OCI-M1 (cell line): ENCODE measurements at regions not wholly inside any gene's neighbourhood (a gene's known extent, or its start where the extent isn't known, plus 50 kb on each side); places are given as distances from the start of the nearest gene placed in this dataset.

ENCODE experiments used
- DNase-seq: peaks from one replicate; lab custom pipeline; 2025; lab: John Stamatoyannopoulos, UW

GRCh38 chr2:203813684-203814083, 53.9 kb upstream of the CTLA4 start:
- DNase-seq = no peak

GRCh38 chr2:203814661-203815540, 52.7 kb upstream of the CTLA4 start:
- peak; percentile 78 for DNase-seq

- no peak for DNase-seq
These were observed 52.1 kb upstream of the CTLA4 start for GRCh38 chr2:203815541-203815898.

- DNase-seq = no peak
These were observed 50.4 kb upstream of the CTLA4 start for GRCh38 chr2:203817147-203817546.
